ENCODE measurements at regions not wholly inside any gene's neighbourhood (a gene's known extent, or its start where the extent isn't known, plus 50 kb on each side); places are given as distances from the start of the nearest gene placed in this dataset.

- no peak for TF ChIP-seq CTCF (conservative IDR thresholded peaks at IDR 0.05; ENCODE audit: low read depth, low read length)
- no peak overlapping the region for H2AFZ ChIP-seq (ENCODE audit: low read depth)
- H3K4me2 ChIP-seq, result no peak overlapping the region
- no peaks in the 10 kb centered on the region for H3K4me1 ChIP-seq (ENCODE audit: low read depth, poor library complexity, severe bottlenecking)
- no peak overlapping the region for H3K9ac ChIP-seq
- H3K27me3 ChIP-seq (ENCODE audit: insufficient read depth, low read depth), result no peaks in the 10 kb centered on the region
- H3K4me3 ChIP-seq (IDR thresholded peaks at IDR 0.05; ENCODE audit: insufficient read depth, low read depth, low read length), result no peak overlapping the region
- no peaks in the 10 kb centered on the region for H3K36me3 ChIP-seq (ENCODE audit: insufficient read depth)
- no peak overlapping the region for H3K27ac ChIP-seq
- no peaks in the 10 kb centered on the region for H4K20me1 ChIP-seq (ENCODE audit: insufficient read depth)
- H3K79me2 ChIP-seq (ENCODE audit: insufficient read depth, low read depth), result no peaks in the 10 kb centered on the region
Observed at GRCh38 chr16:66036793-66037715, 329.4 kb upstream of the CDH5 start.

GRCh38 chr16:66036184-66036583 is 330.3 kb upstream of the CDH5 start:
- no peak overlapping the region for H3K4me3 ChIP-seq (IDR thresholded peaks at IDR 0.05; ENCODE audit: insufficient read depth, low read depth, low read length)
- H4K20me1 ChIP-seq (ENCODE audit: insufficient read depth), result no peaks in the 10 kb centered on the region
- no peak for TF ChIP-seq CTCF (conservative IDR thresholded peaks at IDR 0.05; ENCODE audit: low read depth, low read length)
- H3K4me1 ChIP-seq (ENCODE audit: low read depth, poor library complexity, severe bottlenecking), result no peaks in the 10 kb centered on the region
- H3K27me3 ChIP-seq (ENCODE audit: insufficient read depth, low read depth), result no peaks in the 10 kb centered on the region
- H3K79me2 ChIP-seq (ENCODE audit: insufficient read depth, low read depth), result no peaks in the 10 kb centered on the region
- no peak overlapping the region for H3K4me2 ChIP-seq
- H3K36me3 ChIP-seq (ENCODE audit: insufficient read depth), result no peaks in the 10 kb centered on the region
- no peak overlapping the region for H3K9ac ChIP-seq
- no peak overlapping the region for H3K27ac ChIP-seq
- no peak overlapping the region for H2AFZ ChIP-seq (ENCODE audit: low read depth)

- H3K79me2 ChIP-seq (ENCODE audit: insufficient read depth, low read depth), result no peaks in the 10 kb centered on the region
- TF ChIP-seq CTCF (conservative IDR thresholded peaks at IDR 0.05; ENCODE audit: low read depth, low read length), result no peak
- H3K36me3 ChIP-seq (ENCODE audit: insufficient read depth), result no peaks in the 10 kb centered on the region
- no peak overlapping the region for H3K27ac ChIP-seq
- H2AFZ ChIP-seq (ENCODE audit: low read depth), result no peak overlapping the region
- no peak overlapping the region for H3K4me3 ChIP-seq (IDR thresholded peaks at IDR 0.05; ENCODE audit: insufficient read depth, low read depth, low read length)
- H3K4me2 ChIP-seq, result no peak overlapping the region
- H4K20me1 ChIP-seq (ENCODE audit: insufficient read depth), result no peaks in the 10 kb centered on the region
- H3K9ac ChIP-seq, result no peak overlapping the region
- H3K27me3 ChIP-seq (ENCODE audit: insufficient read depth, low read depth), result no peaks in the 10 kb centered on the region
- H3K4me1 ChIP-seq (ENCODE audit: low read depth, poor library complexity, severe bottlenecking), result no peaks in the 10 kb centered on the region
Observed at GRCh38 chr16:66035096-66035495, 331.4 kb upstream of the CDH5 start.

GRCh38 chr16:66032841-66033240 is 333.6 kb upstream of the CDH5 start:
- H3K4me1 ChIP-seq (ENCODE audit: low read depth, poor library complexity, severe bottlenecking), result no peaks in the 10 kb centered on the region
- H4K20me1 ChIP-seq (ENCODE audit: insufficient read depth), result no peaks in the 10 kb centered on the region
- H3K36me3 ChIP-seq (ENCODE audit: insufficient read depth), result no peaks in the 10 kb centered on the region
- no peaks in the 10 kb centered on the region for H3K79me2 ChIP-seq (ENCODE audit: insufficient read depth, low read depth)
- no peak overlapping the region for H3K27ac ChIP-seq
- H2AFZ ChIP-seq (ENCODE audit: low read depth), result no peak overlapping the region
- H3K9ac ChIP-seq, result no peak overlapping the region
- TF ChIP-seq CTCF (conservative IDR thresholded peaks at IDR 0.05; ENCODE audit: low read depth, low read length), result no peak
- no peak overlapping the region for H3K4me3 ChIP-seq (IDR thresholded peaks at IDR 0.05; ENCODE audit: insufficient read depth, low read depth, low read length)
- no peaks in the 10 kb centered on the region for H3K27me3 ChIP-seq (ENCODE audit: insufficient read depth, low read depth)
- no peak overlapping the region for H3K4me2 ChIP-seq
